ENCODE measurements at regions not wholly inside any gene's neighbourhood (a gene's known extent, or its start where the extent isn't known, plus 50 kb on each side); places are given as distances from the start of the nearest gene placed in this dataset.
"Not testable (repeated sequence)": the region's sequence is repeated elsewhere in the genome, so short reads cannot be mapped to it uniquely, and the experiment has no call there.

GRCh38 chr1:232327899-232328298 is 302.0 kb downstream of the SIPA1L2 start:
- Mint-ChIP-seq H3K36me3 (no peaks in the 10 kb centered on the region), H3K27me3 (no peaks in the 10 kb centered on the region), H3K9me3 (ENCODE audit: low read depth) (no peaks in the 10 kb centered on the region), H3K4me3 (no peak overlapping the region), H3K4me1 (no peaks in the 10 kb centered on the region), H3K27ac (no peak overlapping the region)
- CTCF ChIA-PET = no interaction called here
- DNase-seq (no peak), ATAC-seq (no peak)

GRCh38 chr1:232327269-232327668 is 302.7 kb downstream of the SIPA1L2 start:
- CTCF ChIA-PET = interaction anchor here (0.7 kb wide), 1 partner anchor 1025 kb away, joined by 3 read pairs; no protein-coding TSS in a partner anchor
- H3K36me3 Mint-ChIP-seq = no peaks in the 10 kb centered on the region
- H3K4me1 Mint-ChIP-seq = no peaks in the 10 kb centered on the region

GRCh38 chr1:232322162-232322734 is 307.7 kb downstream of the SIPA1L2 start:
- Mint-ChIP-seq H3K9me3 (ENCODE audit: low read depth) (no peaks in the 10 kb centered on the region), H3K4me3 (no peak overlapping the region), H3K27ac (no peak overlapping the region), H3K4me1 (no peaks in the 10 kb centered on the region), H3K36me3 (no peaks in the 10 kb centered on the region), H3K27me3 (no peaks in the 10 kb centered on the region)
- DNase-seq = no peak
- CTCF ChIA-PET = no interaction called here
- ATAC-seq = no peak

More at GRCh38 chr1:232327269-232327668, 302.7 kb downstream of the SIPA1L2 start:
- H3K9me3 Mint-ChIP-seq (ENCODE audit: low read depth) = no peaks in the 10 kb centered on the region
- ATAC-seq (no peak), DNase-seq (no peak)
- no peaks in the 10 kb centered on the region for H3K27me3 Mint-ChIP-seq
- no peak overlapping the region for H3K4me3 Mint-ChIP-seq
- H3K27ac Mint-ChIP-seq = no peak overlapping the region

- H3K4me3 Mint-ChIP-seq = no peak overlapping the region
- DNase-seq = no peak
- no peaks in the 10 kb centered on the region for H3K27me3 Mint-ChIP-seq
- H3K27ac Mint-ChIP-seq = no peak overlapping the region
- H3K9me3 Mint-ChIP-seq (ENCODE audit: low read depth) = no peaks in the 10 kb centered on the region
- no peaks in the 10 kb centered on the region for H3K36me3 Mint-ChIP-seq
- H3K4me1 Mint-ChIP-seq = no peaks in the 10 kb centered on the region
- CTCF ChIA-PET = no interaction called here
- ATAC-seq = no peak
These were observed 310.3 kb downstream of the SIPA1L2 start for GRCh38 chr1:232319518-232320210.

GRCh38 chr1:232319072-232319471 is 310.9 kb downstream of the SIPA1L2 start:
- Mint-ChIP-seq H3K27me3 (no peaks in the 10 kb centered on the region), H3K36me3 (no peaks in the 10 kb centered on the region), H3K4me1 (no peaks in the 10 kb centered on the region), H3K4me3 (no peak overlapping the region), H3K27ac (no peak overlapping the region), H3K9me3 (ENCODE audit: low read depth) (no peaks in the 10 kb centered on the region)
- ATAC-seq = no peak
- DNase-seq = no peak
- CTCF ChIA-PET = no interaction called here

GRCh38 chr1:232318143-232318542 is 311.8 kb downstream of the SIPA1L2 start:
- no peak for ATAC-seq
- H3K4me1 Mint-ChIP-seq = no peaks in the 10 kb centered on the region

GRCh38 chr1:232317350-232317749 is 312.6 kb downstream of the SIPA1L2 start:
- no peak overlapping the region for H3K27ac Mint-ChIP-seq
- H3K9me3 Mint-ChIP-seq (ENCODE audit: low read depth) = no peaks in the 10 kb centered on the region
- H3K4me3 Mint-ChIP-seq = no peak overlapping the region
- no peaks in the 10 kb centered on the region for H3K4me1 Mint-ChIP-seq
- CTCF ChIA-PET = no interaction called here
- DNase-seq (no peak), ATAC-seq (no peak)
- H3K36me3 Mint-ChIP-seq = no peaks in the 10 kb centered on the region
- no peaks in the 10 kb centered on the region for H3K27me3 Mint-ChIP-seq

More at GRCh38 chr1:232318143-232318542, 311.8 kb downstream of the SIPA1L2 start:
- H3K4me3 Mint-ChIP-seq = no peak overlapping the region
- H3K9me3 Mint-ChIP-seq (ENCODE audit: low read depth) = no peaks in the 10 kb centered on the region
- no peak for DNase-seq
- CTCF ChIA-PET = no interaction called here
- no peak overlapping the region for H3K27ac Mint-ChIP-seq
- no peaks in the 10 kb centered on the region for H3K36me3 Mint-ChIP-seq
- no peaks in the 10 kb centered on the region for H3K27me3 Mint-ChIP-seq

GRCh38 chr1:232316864-232317263 is 313.1 kb downstream of the SIPA1L2 start:
- no peaks in the 10 kb centered on the region for H3K4me1 Mint-ChIP-seq
- H3K27ac Mint-ChIP-seq = no peak overlapping the region
- no peaks in the 10 kb centered on the region for H3K36me3 Mint-ChIP-seq
- no peak for ATAC-seq
- no peaks in the 10 kb centered on the region for H3K27me3 Mint-ChIP-seq
- CTCF ChIA-PET = no interaction called here
- H3K9me3 Mint-ChIP-seq (ENCODE audit: low read depth) = no peaks in the 10 kb centered on the region
- no peak for DNase-seq
- no peak overlapping the region for H3K4me3 Mint-ChIP-seq

- H3K4me1 Mint-ChIP-seq; H3K27me3 Mint-ChIP-seq; H3K9me3 Mint-ChIP-seq (ENCODE audit: low read depth); H3K4me3 Mint-ChIP-seq; H3K27ac Mint-ChIP-seq; H3K36me3 Mint-ChIP-seq; DNase-seq; CTCF ChIA-PET; ATAC-seq: not testable (repeated sequence)
These were observed 316.1 kb downstream of the SIPA1L2 start for GRCh38 chr1:232313876-232314275.

- Mint-ChIP-seq H3K27ac (no peak overlapping the region), H3K27me3 (peaks cover 8% of the 10 kb centered on the region), H3K36me3 (no peaks in the 10 kb centered on the region), H3K9me3 (ENCODE audit: low read depth) (no peaks in the 10 kb centered on the region), H3K4me1 (no peaks in the 10 kb centered on the region), H3K4me3 (no peak overlapping the region)
- DNase-seq (no peak), ATAC-seq (no peak)
- CTCF ChIA-PET = no interaction called here
These were observed 319.4 kb downstream of the SIPA1L2 start for GRCh38 chr1:232310541-232310940.

- Mint-ChIP-seq H3K27ac (no peak overlapping the region), H3K36me3 (no peaks in the 10 kb centered on the region), H3K4me3 (no peak overlapping the region), H3K27me3 (peaks cover 13% of the 10 kb centered on the region), H3K9me3 (ENCODE audit: low read depth) (no peaks in the 10 kb centered on the region), H3K4me1 (no peaks in the 10 kb centered on the region)
- ATAC-seq = no peak
- CTCF ChIA-PET = interaction anchor here (1.2 kb wide), 1 partner anchor 202 kb away, joined by 3 read pairs; no protein-coding TSS in a partner anchor
- DNase-seq = no peak
These were observed 321.3 kb downstream of the SIPA1L2 start for GRCh38 chr1:232308616-232309015.

- Mint-ChIP-seq H3K27ac (no peak overlapping the region), H3K9me3 (ENCODE audit: low read depth) (no peaks in the 10 kb centered on the region), H3K36me3 (no peaks in the 10 kb centered on the region), H3K4me3 (no peak overlapping the region), H3K4me1 (no peaks in the 10 kb centered on the region), H3K27me3 (peaks cover 13% of the 10 kb centered on the region)
- DNase-seq (no peak), ATAC-seq (no peak)
- CTCF ChIA-PET = interaction anchor here (0.6 kb wide), 1 partner anchor 543 kb away, joined by 4 read pairs; no protein-coding TSS in a partner anchor
These were observed 322.5 kb downstream of the SIPA1L2 start for GRCh38 chr1:232307296-232308017.

GRCh38 chr1:232306269-232306961 is 323.5 kb downstream of the SIPA1L2 start:
- H3K27ac Mint-ChIP-seq = no peak overlapping the region
- H3K4me3 Mint-ChIP-seq = no peak overlapping the region
- DNase-seq = no peak
- H3K4me1 Mint-ChIP-seq = no peaks in the 10 kb centered on the region
- no peak for ATAC-seq
- H3K9me3 Mint-ChIP-seq (ENCODE audit: low read depth) = no peaks in the 10 kb centered on the region
- CTCF ChIA-PET = no interaction called here
- no peaks in the 10 kb centered on the region for H3K36me3 Mint-ChIP-seq
- H3K27me3 Mint-ChIP-seq = peaks cover 13% of the 10 kb centered on the region
